ENCODE measurements at regions not wholly inside any gene's neighbourhood (a gene's known extent, or its start where the extent isn't known, plus 50 kb on each side); places are given as distances from the start of the nearest gene placed in this dataset.

DNA sequence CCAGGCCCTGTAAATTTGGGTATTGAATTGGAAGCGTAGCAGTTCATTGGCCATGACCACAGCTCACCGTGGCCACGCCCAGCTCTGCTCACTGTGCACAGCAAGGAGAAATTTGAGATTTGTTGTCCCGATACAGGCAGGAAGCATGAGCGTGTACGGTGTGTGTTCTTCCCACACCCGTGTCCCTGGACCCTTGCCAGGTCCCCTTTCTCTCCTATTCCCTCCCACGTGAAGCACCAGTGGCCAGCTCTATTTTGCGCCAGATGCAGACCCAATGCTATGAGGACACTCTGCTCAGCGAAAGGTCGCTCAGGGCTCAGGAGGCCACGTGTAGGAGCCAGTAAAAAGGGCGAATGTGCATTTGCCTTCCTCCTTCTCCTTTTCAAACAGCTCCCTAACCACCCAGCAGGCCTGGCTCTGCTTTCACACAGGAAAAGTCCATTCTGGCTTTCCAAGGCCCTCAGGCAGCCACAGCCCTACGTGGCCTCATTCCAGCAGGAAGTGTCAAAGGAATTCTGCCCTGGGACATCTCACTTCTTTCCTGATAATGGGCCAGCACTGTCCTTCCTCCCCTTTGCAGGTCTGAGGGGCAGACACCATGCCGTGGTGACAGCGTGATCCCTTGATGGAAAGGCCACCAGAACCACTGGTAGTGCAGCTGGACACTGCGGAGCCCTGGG lies 499.2 kb upstream of the CDH4 start:
- no peaks in the 10 kb centered on the region for H3K9me3 ChIP-seq (replicated peaks)
- DNase-seq: no peak
- H3K27ac ChIP-seq (replicated peaks): no peak overlapping the region
- intact Hi-C loops (cut with micrococcal nuclease): no loop called here
- no peak overlapping the region for H3K4me3 ChIP-seq
- peaks cover 5% of the 10 kb centered on the region for H3K27me3 ChIP-seq (ENCODE audit: low read depth)
- H3K36me3 ChIP-seq: no peaks in the 10 kb centered on the region
- H3K4me1 ChIP-seq: no peaks in the 10 kb centered on the region
- TF ChIP-seq, protein P1, sequence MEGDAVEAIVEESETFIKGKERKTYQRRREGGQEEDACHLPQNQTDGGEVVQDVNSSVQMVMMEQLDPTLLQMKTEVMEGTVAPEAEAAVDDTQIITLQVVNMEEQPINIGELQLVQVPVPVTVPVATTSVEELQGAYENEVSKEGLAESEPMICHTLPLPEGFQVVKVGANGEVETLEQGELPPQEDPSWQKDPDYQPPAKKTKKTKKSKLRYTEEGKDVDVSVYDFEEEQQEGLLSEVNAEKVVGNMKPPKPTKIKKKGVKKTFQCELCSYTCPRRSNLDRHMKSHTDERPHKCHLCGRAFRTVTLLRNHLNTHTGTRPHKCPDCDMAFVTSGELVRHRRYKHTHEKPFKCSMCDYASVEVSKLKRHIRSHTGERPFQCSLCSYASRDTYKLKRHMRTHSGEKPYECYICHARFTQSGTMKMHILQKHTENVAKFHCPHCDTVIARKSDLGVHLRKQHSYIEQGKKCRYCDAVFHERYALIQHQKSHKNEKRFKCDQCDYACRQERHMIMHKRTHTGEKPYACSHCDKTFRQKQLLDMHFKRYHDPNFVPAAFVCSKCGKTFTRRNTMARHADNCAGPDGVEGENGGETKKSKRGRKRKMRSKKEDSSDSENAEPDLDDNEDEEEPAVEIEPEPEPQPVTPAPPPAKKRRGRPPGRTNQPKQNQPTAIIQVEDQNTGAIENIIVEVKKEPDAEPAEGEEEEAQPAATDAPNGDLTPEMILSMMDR (IDR thresholded peaks at IDR 0.05; ENCODE audit: borderline replicate concordance): no peak

DNA sequence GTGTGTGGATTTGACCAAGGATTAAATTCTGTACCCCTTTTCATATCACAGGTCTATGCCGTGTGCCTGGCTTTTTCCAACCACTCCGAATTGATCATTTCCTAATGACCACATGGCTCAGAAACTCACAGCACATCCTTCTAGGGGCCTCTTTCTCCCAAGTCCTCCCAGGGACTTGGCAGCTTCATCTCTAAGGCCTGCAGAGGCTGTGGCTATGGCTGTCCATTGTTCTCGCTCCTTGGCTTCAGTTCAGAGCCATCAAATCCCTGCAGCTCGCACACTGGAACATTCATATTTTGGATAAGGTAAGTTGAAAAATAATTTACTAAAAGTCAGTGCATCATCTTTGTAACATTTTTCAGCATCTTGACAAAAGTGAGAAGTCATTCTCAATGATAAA lies 497.2 kb upstream of the CDH4 start:
- TF ChIP-seq, protein P1 (IDR thresholded peaks at IDR 0.05; ENCODE audit: borderline replicate concordance): no peak
- H3K4me3 ChIP-seq: no peak overlapping the region
- peaks cover 5% of the 10 kb centered on the region for H3K27me3 ChIP-seq (ENCODE audit: low read depth)

DNA sequence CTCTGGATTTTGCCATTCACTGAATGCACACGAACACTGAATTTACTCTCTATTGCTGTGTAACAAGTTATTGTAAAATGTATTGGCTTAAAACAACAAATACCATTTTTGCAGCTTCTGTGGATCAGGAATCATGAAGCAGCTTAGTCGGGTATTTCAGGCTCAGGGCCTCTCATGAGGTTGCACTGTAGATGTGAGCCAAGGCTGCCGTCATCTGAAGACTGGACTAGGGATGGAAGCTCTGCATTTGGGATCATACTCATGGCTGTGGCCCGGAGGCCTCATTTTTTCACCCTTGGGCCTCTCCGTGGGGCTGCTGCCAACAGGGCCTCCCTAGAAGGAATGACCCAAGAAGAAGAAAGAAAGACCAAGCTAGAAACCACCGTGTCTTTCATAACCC lies 492.4 kb upstream of the CDH4 start:
- no peak for DNase-seq
- Histone ChIP-seq H3K27me3 (ENCODE audit: low read depth) (peaks cover 23% of the 10 kb centered on the region), H3K27ac (replicated peaks) (no peak overlapping the region), H3K36me3 (no peaks in the 10 kb centered on the region), H3K4me3 (no peak overlapping the region), H3K4me1 (no peaks in the 10 kb centered on the region), H3K9me3 (replicated peaks) (peaks cover 8% of the 10 kb centered on the region)
- intact Hi-C loops (cut with micrococcal nuclease): no loop called here
- TF ChIP-seq, protein P1 (IDR thresholded peaks at IDR 0.05; ENCODE audit: borderline replicate concordance): no peak

More for the DNA sequence above, 497.2 kb upstream of the CDH4 start:
- Histone ChIP-seq H3K9me3 (replicated peaks) (peaks cover 8% of the 10 kb centered on the region), H3K27ac (replicated peaks) (no peak overlapping the region), H3K4me1 (no peaks in the 10 kb centered on the region), H3K36me3 (no peaks in the 10 kb centered on the region)
- no peak for DNase-seq
- intact Hi-C loops (cut with micrococcal nuclease): no loop called here

DNA sequence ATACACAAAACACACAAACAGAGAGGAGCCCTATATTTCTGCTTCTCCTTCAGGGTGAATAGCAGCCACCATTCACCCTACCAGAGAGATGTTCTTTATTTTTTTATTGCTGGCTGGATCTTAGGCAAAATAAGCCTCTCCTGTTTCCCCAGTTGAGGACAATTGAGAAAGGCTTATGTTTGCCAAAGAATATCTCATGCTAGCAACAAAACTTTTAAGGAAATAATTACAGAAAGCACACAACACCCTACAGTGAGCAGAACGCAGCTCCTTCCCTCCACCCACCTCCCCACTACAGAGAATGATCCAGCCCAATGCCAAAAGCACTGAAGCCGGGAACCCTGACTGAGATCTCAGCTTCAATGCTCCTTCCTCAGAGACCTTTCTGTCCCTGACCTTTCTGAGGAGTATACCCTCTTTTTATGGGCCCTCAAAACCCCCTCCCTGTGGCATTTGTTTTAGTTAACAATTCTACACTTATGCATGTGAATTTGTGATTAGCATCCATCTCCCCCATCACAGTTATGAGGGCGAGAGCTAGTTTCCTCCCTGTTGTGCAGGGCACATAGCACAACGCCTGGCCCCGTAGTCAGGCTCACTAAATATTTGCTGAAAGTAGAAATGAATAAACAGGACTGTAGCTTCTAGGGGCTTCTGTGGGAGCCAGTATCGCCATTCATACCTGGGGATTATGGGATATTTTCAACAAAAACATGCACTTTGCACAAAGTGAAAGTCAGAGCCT lies 491.6 kb upstream of the CDH4 start:
- no peak overlapping the region for H3K4me3 ChIP-seq
- peaks cover 8% of the 10 kb centered on the region for H3K9me3 ChIP-seq (replicated peaks)
- TF ChIP-seq, protein P1 (IDR thresholded peaks at IDR 0.05; ENCODE audit: borderline replicate concordance): no peak
- intact Hi-C loops (cut with micrococcal nuclease): no loop called here
- peaks cover 23% of the 10 kb centered on the region for H3K27me3 ChIP-seq (ENCODE audit: low read depth)
- H3K4me1 ChIP-seq: no peaks in the 10 kb centered on the region
- H3K27ac ChIP-seq (replicated peaks): no peak overlapping the region
- no peak for DNase-seq
- no peaks in the 10 kb centered on the region for H3K36me3 ChIP-seq

DNA sequence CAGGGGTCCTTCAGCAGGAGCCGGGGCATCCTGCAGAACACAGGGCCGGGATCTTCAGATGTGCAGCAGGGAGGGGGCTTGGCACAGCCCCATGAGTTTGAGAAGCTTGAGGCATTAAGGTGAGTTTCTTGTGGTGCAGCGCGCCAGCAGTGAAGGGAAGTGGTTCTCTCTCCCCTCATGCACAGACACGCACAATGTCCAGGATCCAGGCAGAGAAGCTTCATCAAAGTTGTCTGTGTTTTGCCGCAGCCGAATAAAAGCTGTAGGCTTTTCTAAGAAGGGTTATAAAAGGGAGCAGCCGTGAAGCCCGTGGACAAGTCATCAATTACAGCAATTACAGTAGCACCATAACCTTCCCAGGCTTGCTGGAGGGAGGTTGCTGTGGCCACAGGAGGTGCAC lies 491.0 kb upstream of the CDH4 start:
- Histone ChIP-seq H3K27ac (replicated peaks) (no peak overlapping the region), H3K27me3 (ENCODE audit: low read depth) (peaks cover 23% of the 10 kb centered on the region), H3K36me3 (no peaks in the 10 kb centered on the region), H3K4me3 (no peak overlapping the region), H3K4me1 (no peaks in the 10 kb centered on the region), H3K9me3 (replicated peaks) (peaks cover 8% of the 10 kb centered on the region)
- intact Hi-C loops (cut with micrococcal nuclease): no loop called here
- TF ChIP-seq, protein P1 (IDR thresholded peaks at IDR 0.05; ENCODE audit: borderline replicate concordance): no peak
- DNase-seq: no peak
